ACHN (cell line): ENCODE measurements at regions not wholly inside any gene's neighbourhood (a gene's known extent, or its start where the extent isn't known, plus 50 kb on each side); places are given as distances from the start of the nearest gene placed in this dataset.
"Not testable (repeated sequence)": the region's sequence is repeated elsewhere in the genome, so short reads cannot be mapped to it uniquely, and the experiment has no call there.

Experiments
- DNase-seq: peaks from one replicate; pipeline ENCODE4 v3.0.0-alpha.2; 2015
- in situ Hi-C: cut with HindIII; loops from 2 replicates; pipeline ENCODE4 v1.10.0; 2017; ENCODE audit warnings: low sequenced_read_pairs, low pct_ligation_motif_present, low pct_unique_long_range_greater_than_20kb

DNA sequence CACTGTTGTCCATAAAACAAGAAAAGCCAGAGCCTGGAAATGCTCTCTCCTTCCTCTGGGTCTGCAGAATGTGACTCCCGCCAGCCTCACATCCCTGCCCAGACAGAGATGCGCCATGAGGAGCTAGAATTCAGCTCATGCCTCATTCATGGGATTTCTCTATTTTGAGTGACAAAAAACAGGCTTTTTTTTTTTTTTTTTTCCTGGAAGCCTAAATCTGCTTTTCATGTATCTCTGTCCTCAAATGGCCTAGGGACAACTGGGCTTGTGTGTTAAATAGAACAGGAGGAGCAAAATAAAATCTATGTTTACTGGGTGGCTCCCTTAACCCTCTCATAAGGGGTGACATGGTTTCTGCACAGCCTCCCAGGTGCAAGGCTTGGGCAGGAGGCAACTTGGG lies 679.7 kb upstream of the AUTS2 start:
- no peak for DNase-seq
- in situ Hi-C loops: no loop called here

GRCh38 chr7:68922850-68923249 lies 675.4 kb upstream of the AUTS2 start:
- DNase-seq: no peak
- in situ Hi-C loops: no loop called here

GRCh38 chr7:68925241-68925640 lies 673.0 kb upstream of the AUTS2 start:
- in situ Hi-C loops: no loop called here
- DNase-seq: no peak

GRCh38 chr7:68929781-68930261 lies 668.5 kb upstream of the AUTS2 start:
- no peak for DNase-seq
- in situ Hi-C loops: no loop called here

DNA sequence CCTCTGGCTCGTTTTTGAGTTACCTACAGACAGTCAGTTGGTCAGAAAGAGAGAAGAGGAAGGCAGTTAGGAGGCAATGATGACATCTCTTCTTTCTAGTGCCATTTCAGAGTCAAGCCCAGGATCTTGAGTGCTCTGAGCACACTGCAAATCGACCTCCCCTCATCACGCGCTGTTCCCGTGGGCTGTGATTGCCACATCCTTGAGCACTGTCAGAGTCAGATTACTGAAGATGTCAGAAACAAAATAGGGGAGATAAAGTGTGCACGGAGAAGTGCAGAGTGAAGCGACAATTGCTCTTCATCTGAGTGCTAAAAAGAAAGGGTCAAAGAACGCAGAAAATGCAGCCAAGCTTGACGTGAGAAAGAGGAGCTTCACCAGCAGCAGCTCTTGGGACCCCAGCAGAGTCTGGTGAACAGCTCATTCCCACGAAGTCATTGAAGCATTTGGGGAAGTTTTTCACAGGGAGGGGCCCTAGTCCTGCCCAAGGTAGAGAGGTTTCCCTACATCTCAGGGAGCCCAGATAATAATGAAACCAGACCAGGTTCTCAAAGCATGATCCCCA lies 661.7 kb upstream of the AUTS2 start:
- no peak for DNase-seq
- in situ Hi-C loops: no loop called here

GRCh38 chr7:68938151-68938550 lies 660.1 kb upstream of the AUTS2 start:
- DNase-seq: no peak
- in situ Hi-C loops: no loop called here

DNA sequence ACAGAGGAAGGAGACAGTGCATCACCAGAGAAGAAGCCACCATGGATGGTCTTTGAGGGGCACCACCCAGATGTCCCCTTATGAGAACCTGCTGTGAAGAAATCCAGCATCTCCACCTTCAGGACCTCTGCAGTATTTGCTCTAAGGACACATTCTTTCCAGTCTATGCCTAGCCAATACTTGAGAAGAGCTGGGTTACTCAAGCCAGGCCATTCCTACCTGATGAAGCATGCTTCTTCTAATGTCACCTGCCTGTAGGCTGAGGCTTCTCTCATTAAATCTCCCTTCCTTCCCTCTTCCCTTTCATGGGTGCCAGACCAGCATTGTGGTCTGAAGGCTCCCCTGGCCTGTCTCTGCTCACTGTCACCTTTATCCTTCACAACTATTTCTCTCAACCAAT lies 654.5 kb upstream of the AUTS2 start:
- in situ Hi-C loops: no loop called here
- DNase-seq: no peak

- in situ Hi-C loops: no loop called here
- DNase-seq: no peak
Measured at GRCh38 chr7:68955656-68956055, 642.6 kb upstream of the AUTS2 start.

- in situ Hi-C loops: no loop called here
- DNase-seq: no peak
Measured at GRCh38 chr7:68958571-68958970, 639.7 kb upstream of the AUTS2 start.

GRCh38 chr7:68963552-68963951 lies 634.7 kb upstream of the AUTS2 start:
- in situ Hi-C loops: no loop called here
- no peak for DNase-seq

- in situ Hi-C loops: no loop called here
- no peak for DNase-seq
Measured at GRCh38 chr7:68964060-68964459, 634.2 kb upstream of the AUTS2 start.

DNA sequence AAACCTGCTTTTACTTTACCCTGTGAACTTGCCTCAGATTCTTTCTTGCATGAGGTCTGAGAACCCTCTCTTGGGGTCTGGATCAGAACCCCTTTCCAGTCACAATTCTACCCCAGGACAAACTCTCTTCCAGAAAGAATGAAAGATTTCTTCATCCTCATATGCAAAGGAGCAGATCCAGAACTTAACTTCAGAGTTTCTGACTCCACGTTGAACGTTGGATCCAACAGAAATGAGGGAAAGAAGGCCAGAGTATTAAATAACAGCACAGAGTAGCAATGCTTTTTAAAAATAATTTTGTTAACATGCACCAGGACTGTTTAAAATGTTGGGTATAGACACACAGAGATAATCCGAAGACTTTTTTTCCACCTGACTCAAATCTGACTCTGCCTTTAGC lies 632.9 kb upstream of the AUTS2 start:
- in situ Hi-C loops: no loop called here
- DNase-seq: no peak

DNA sequence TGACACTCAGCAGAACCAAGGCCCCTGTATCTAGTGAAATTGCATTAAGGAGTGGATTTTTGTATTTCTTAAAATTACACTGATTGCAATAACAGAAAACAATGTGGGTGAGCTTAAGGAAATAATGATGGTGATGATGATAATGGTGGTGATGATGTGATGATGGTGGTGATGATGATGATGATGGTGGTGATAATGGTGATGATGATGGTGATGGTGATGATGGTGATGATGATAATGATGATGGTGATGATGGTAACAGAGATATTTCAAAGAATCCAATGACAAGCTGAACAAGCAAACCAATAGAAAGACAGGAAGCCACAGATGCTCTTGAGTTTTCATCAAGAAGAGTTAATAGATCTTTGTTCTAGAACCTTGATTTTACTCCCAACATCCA lies 630.7 kb upstream of the AUTS2 start:
- no peak for DNase-seq
- in situ Hi-C loops: no loop called here

DNA sequence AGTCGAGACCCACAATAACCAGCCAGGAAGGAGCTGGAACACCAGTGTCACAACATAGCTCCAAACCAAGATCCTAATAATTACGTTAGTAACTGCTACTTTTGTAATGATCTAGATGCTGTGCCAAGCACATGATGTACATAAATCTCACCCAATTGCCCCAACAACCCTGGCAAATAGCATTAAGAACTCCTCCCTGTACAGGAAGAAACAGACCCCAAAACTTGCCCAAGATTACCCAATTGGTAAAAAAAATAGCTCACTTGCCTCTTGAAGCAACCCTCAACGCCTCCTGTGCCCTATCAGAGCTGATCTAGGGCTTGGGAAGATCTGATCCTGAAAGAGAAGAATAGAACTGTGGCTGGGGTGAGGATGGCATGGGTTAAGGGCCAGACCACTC lies 628.7 kb upstream of the AUTS2 start:
- in situ Hi-C loops: no loop called here
- no peak for DNase-seq

- in situ Hi-C loops: no loop called here
- no peak for DNase-seq
Measured at GRCh38 chr7:68971634-68972340, 626.5 kb upstream of the AUTS2 start.

DNA sequence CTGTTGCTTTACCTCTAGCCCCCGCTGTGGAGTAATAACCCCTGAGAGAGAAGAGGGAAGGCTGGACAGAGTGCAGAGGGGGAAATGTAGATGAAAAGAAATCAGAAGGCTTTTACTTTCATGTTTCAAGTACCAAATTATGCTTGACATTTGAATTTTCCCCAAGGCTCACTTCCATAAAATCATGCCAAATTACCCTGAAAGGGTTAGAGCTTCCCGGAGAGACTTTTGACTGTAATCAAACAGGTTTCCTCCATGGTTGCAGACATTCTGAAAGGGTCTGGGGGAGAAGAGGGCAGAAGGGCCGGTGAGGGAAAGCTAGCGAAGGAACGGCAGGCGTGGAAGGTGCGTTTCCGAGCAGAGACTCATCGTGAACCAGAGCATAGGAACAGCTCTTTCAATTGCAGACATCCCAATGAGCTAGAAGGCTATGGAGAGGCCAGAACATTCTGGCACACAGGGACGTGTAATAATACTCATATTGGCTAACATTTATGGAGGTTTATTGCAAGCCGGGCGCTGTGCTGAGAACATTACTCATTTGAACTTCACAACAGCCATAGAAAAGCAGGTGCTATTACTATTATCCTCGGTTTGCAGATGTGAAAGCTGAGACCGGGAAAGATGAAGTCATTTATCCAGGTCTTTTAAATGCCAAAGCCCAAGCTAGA lies 620.8 kb upstream of the AUTS2 start:
- no peak for DNase-seq
- in situ Hi-C loops: no loop called here

- no peak for DNase-seq
- in situ Hi-C loops: no loop called here
Measured at GRCh38 chr7:68978710-68979109, 619.6 kb upstream of the AUTS2 start.

DNA sequence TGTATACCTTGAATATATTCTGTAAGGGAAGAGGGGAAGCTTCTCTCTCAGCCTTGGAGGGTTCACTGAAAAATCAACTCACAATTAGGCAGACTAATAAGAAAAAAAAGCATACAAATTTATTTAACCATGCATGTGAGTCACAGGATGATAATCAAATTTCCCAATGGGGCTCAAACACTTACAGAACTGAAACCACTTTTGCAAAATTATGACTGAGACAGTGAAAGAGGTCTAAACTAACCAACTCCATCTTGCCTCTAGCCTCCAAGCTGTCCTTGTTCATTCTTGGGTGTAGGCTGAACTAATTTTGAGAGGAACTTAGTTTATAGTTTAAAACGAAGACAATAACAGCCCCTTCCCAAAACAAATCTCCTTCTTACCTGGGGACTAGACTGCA lies 618.3 kb upstream of the AUTS2 start:
- in situ Hi-C loops: no loop called here
- no peak for DNase-seq

- in situ Hi-C loops, DNase-seq: not testable (repeated sequence)
Measured at GRCh38 chr7:68980432-68980831, 617.8 kb upstream of the AUTS2 start.

DNA sequence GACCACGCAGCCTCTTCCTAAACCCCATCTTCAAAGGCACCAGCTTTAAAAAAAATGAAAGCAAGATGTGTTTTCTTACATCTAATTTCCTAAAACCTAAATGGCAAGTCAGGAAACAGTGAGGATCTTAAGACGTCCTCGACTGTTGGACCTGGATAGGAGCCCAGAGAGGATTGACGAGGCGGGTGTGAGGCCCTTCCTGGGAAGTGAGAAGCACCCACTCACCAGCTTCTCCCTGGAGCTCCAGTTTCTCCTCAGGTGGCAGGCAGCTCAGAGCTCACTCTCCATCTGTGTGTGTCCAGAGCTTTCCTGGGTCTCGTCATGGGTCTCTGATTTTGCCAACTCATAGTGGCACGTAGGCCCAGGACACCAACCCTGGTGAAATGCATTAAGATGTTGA lies 614.0 kb upstream of the AUTS2 start:
- no peak for DNase-seq
- in situ Hi-C loops: no loop called here
